HEK293T (cell line): ENCODE measurements at regions not wholly inside any gene's neighbourhood (a gene's known extent, or its start where the extent isn't known, plus 50 kb on each side); places are given as distances from the start of the nearest gene placed in this dataset.

Source experiments
- FOXM1 ChIP-seq: fragments of 450-650 bp; IDR thresholded peaks from 2 replicates; pipeline ENCODE4 v1.6.1; 2017; ENCODE audit warnings: mild to moderate bottlenecking, borderline replicate concordance
- LEF1 ChIP-seq: fragments of 450-650 bp; IDR thresholded peaks from 2 replicates; pipeline ENCODE4 v1.6.1; 2017; ENCODE audit warnings: mild to moderate bottlenecking, borderline replicate concordance
- SP1 ChIP-seq: fragments of 450-650 bp; IDR thresholded peaks from 2 replicates; pipeline ENCODE4 v1.6.1; 2017
- SUZ12 ChIP-seq: fragments of 450-650 bp; IDR thresholded peaks from 2 replicates; pipeline ENCODE4 v1.6.1; 2016; ENCODE audit warnings: mild to moderate bottlenecking

GRCh38 chr17:54324813-54325212 lies 502.1 kb downstream of the KIF2B start:
- TF ChIP-seq LEF1 = no peak
- TF ChIP-seq FOXM1 = no peak
- TF ChIP-seq SUZ12 = no peak
- TF ChIP-seq SP1 = no peak
